ENCODE measurements at regions not wholly inside any gene's neighbourhood (a gene's known extent, or its start where the extent isn't known, plus 50 kb on each side); places are given as distances from the start of the nearest gene placed in this dataset.

GRCh38 chr1:233844275-233844674 lies 60.2 kb upstream of the SLC35F3 start:
- TF ChIP-seq, protein P1, sequence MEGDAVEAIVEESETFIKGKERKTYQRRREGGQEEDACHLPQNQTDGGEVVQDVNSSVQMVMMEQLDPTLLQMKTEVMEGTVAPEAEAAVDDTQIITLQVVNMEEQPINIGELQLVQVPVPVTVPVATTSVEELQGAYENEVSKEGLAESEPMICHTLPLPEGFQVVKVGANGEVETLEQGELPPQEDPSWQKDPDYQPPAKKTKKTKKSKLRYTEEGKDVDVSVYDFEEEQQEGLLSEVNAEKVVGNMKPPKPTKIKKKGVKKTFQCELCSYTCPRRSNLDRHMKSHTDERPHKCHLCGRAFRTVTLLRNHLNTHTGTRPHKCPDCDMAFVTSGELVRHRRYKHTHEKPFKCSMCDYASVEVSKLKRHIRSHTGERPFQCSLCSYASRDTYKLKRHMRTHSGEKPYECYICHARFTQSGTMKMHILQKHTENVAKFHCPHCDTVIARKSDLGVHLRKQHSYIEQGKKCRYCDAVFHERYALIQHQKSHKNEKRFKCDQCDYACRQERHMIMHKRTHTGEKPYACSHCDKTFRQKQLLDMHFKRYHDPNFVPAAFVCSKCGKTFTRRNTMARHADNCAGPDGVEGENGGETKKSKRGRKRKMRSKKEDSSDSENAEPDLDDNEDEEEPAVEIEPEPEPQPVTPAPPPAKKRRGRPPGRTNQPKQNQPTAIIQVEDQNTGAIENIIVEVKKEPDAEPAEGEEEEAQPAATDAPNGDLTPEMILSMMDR (IDR thresholded peaks at IDR 0.05): no peak
- TF ChIP-seq EZH2 (IDR thresholded peaks at IDR 0.05): no peak
- no peak for TF ChIP-seq EZH2phosphoT487 (IDR thresholded peaks at IDR 0.05)

Data from neural progenitor cell (in vitro differentiated cells).